ENCODE measurements at regions not wholly inside any gene's neighbourhood (a gene's known extent, or its start where the extent isn't known, plus 50 kb on each side); places are given as distances from the start of the nearest gene placed in this dataset.
"Not testable (repeated sequence)": the region's sequence is repeated elsewhere in the genome, so short reads cannot be mapped to it uniquely, and the experiment has no call there.

DNA sequence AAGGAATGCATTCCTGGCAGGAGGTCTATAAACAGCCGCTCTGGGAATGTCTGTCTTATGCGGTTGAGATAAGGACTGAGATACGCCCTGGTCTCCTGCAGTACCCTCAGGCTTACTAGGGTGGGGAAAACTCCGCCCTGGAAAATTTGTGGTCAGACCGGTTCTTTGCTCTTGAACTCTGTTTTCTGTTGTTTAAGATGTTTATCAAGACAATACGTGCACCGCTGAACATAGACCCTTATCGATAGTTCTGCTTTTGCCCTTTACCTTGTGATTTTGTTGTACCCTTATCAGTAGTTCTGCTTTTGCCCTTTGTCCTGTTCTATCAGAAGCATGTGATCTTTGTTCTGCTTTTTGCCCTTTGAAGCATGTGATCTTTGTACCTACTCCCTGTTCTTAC is 71.1 kb upstream of the APBB1IP start:
- TF ChIP-seq, protein P1, sequence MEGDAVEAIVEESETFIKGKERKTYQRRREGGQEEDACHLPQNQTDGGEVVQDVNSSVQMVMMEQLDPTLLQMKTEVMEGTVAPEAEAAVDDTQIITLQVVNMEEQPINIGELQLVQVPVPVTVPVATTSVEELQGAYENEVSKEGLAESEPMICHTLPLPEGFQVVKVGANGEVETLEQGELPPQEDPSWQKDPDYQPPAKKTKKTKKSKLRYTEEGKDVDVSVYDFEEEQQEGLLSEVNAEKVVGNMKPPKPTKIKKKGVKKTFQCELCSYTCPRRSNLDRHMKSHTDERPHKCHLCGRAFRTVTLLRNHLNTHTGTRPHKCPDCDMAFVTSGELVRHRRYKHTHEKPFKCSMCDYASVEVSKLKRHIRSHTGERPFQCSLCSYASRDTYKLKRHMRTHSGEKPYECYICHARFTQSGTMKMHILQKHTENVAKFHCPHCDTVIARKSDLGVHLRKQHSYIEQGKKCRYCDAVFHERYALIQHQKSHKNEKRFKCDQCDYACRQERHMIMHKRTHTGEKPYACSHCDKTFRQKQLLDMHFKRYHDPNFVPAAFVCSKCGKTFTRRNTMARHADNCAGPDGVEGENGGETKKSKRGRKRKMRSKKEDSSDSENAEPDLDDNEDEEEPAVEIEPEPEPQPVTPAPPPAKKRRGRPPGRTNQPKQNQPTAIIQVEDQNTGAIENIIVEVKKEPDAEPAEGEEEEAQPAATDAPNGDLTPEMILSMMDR (IDR thresholded peaks at IDR 0.05): not testable (repeated sequence)
- not testable (repeated sequence) for TF ChIP-seq ZFP36 (IDR thresholded peaks at IDR 0.05; ENCODE audit: borderline replicate concordance, partially characterized antibody); KDM1A (IDR thresholded peaks at IDR 0.05; ENCODE audit: low read depth); RNF2 (IDR thresholded peaks at IDR 0.05; ENCODE audit: borderline replicate concordance, low read depth); CEBPB (IDR thresholded peaks at IDR 0.05)
- TF ChIP-seq, protein P2, sequence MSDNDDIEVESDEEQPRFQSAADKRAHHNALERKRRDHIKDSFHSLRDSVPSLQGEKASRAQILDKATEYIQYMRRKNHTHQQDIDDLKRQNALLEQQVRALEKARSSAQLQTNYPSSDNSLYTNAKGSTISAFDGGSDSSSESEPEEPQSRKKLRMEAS (IDR thresholded peaks at IDR 0.05): not testable (repeated sequence)
